Medulla oblongata (tissue), 1 donor: ENCODE measurements at regions not wholly inside any gene's neighbourhood (a gene's known extent, or its start where the extent isn't known, plus 50 kb on each side); places are given as distances from the start of the nearest gene placed in this dataset.

ENCODE experiments used
- DNase-seq: peaks from one replicate; pipeline ENCODE4 v3.0.0-alpha.2; 2015; ENCODE audit errors: extremely low spot score

- no peak for DNase-seq
These were observed 471.5 kb downstream of the ZNF608 start for GRCh38 chr5:124274949-124275348.

- DNase-seq, result no peak
These were observed 481.9 kb downstream of the ZNF608 start for GRCh38 chr5:124264499-124264898.

DNA sequence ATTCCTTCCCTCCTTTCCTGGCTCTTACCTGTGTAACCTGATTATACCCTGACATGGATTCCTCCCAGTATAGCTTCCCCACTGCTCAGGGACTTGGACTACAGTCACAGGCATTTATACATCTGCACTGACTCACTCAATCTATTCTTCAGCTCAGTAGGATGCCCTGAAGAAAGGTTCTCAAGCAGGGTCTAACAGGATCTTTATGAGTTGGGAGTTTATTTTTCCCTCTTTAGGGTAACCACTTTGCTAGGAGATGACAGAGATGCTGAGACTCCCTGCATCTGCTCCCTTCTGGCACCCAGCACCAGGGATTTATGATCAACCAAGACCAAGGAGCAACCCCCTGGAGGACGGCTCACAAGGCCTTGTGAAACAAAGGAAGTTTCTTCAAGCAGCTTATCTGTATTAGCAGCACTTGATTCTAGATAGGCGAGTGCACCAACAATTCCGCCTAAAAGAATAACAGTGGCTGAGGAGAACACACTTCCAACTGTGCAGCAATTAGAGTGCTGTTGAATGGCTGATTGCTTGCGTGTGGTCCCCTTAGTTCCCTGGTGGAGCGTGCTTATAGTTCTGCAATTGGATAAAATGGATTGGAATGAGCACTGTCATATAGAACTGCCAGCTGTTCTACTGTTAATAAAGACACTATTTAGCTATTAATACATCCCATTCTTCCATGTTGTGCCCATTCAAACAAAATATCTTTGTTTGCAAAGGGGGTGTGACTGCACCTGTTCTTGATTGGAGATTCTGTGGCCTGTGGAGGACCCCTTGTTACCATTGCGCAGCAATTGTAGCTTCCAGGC lies 482.6 kb downstream of the ZNF608 start:
- DNase-seq, result peak; percentile 73

GRCh38 chr5:124262991-124263571 lies 483.4 kb downstream of the ZNF608 start:
- peak; percentile 14 for DNase-seq

GRCh38 chr5:124262470-124262869 lies 484.0 kb downstream of the ZNF608 start:
- DNase-seq, result peak; percentile 25

DNA sequence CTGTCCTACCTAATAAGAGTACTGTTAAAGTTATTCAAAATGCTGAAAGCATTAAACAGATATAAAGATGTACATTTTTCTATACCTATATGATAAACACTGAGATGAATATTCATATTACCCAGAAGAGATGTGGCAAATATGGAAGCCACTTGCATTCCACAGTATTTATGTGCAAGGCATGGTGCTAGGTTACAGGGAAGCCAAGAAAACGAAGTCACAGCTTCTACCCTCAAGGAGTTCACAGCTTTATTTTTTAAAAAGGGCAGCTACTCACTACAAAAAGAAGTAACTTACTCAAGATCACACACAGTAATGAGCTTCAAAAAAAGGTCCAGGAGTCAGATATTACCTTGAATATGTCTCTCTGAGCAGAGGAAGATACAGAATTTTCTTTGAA lies 484.6 kb downstream of the ZNF608 start:
- no peak for DNase-seq

GRCh38 chr5:124260921-124261515 lies 485.4 kb downstream of the ZNF608 start:
- no peak for DNase-seq

DNA sequence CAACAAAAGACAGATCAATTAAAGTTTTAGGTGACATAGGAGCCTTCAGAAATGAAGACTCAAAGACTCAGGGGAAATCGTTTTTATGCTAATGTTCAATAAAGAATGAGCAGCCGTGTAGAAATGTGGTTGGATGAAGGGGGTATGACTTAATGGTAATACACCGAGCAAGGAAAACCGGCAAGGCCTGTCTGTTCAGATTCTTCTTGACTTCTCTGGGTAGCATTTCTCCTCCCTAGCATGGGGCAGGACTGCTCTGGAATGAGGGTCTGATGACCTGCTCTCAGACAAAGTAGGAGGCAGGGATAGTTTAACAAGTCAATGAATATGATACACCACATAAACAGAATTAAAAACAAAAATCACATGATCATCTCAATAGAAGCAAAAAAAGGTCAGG lies 487.4 kb downstream of the ZNF608 start:
- no peak for DNase-seq

DNA sequence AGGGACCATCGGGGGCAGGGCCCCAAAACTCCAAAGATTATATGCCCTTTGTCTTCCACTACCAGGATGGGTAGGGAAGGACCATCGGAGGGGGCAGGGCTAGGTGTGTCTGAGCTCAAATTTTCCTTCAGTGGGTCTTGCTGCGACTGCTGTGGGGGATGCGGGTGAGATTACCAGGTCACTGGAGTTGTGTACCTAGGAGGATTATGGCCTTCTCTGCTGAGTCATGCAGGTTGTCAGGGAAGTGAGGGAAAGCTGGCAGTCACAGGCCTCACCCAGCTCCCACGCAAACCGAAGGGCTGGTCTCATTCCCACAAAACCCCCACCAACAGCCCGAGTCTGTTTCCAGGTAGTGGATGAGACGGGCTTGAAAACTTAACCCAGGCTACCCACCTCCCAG lies 489.4 kb downstream of the ZNF608 start:
- DNase-seq, result no peak

- DNase-seq, result peak; percentile 51
These were observed 493.1 kb downstream of the ZNF608 start for GRCh38 chr5:124253203-124253810.

DNA sequence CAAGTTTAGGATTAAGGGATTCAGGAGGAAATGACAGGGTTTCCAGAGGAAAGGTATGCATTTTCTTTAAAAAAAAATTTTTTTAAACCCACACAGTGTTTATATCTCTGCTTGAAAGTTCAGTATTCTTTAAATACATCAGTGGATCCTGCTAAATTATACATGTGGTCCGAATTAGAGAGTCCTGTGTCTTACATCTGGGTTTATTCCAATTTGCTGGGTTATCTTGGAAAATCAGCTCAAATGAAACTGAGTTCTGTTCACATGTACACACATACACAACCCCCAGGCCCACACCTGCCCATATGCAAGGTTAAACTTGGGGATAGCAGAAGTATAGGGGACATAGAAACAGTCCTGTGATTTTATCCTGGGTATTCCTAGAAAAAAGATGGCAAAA lies 493.7 kb downstream of the ZNF608 start:
- DNase-seq, result peak; percentile 17

DNA sequence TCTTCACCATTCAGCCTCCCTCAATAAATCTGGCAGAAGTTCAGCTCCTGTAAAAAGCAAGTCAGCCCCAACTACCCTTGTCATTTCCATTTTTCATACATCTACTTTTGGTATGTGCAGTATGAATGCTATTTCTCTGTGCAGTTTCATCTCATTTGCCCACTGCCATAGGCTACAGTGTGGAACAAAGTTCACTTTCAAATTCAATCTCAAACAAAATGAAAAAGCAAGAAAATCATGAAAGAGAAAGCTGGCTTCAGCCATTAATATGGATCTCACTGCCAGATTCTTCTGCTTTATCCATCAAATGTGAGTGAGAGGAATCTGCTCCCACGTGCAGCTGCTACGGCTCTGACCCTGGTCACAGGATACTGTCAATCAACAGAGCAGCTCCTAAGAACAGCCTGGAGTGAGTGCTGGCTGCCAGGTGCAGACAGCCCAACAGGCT lies 494.2 kb downstream of the ZNF608 start:
- peak; percentile 36 for DNase-seq

GRCh38 chr5:124245276-124245675 lies 501.2 kb downstream of the ZNF608 start:
- DNase-seq, result no peak

GRCh38 chr5:124240732-124241131 lies 505.7 kb downstream of the ZNF608 start:
- no peak for DNase-seq

DNA sequence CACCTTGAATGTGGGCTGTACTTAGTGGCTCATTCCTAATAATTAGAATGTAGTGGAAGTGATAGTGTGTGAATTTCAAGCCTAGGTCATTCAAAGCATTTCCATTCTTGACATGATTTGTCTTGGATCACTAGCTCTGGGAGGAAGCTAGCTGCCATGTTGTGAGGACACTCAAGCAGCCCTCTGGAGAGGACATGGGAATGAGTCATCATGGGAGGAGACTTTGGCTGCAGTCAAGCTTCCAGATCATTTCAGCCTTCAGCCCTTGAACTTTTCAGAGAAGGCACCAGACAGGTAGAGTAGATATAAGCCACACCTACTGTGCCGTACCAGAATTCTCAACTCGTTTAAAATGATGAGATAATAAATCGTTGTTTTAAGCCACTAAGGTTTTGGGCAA lies 506.9 kb downstream of the ZNF608 start:
- no peak for DNase-seq

GRCh38 chr5:124238350-124238749 lies 508.1 kb downstream of the ZNF608 start:
- no peak for DNase-seq

DNA sequence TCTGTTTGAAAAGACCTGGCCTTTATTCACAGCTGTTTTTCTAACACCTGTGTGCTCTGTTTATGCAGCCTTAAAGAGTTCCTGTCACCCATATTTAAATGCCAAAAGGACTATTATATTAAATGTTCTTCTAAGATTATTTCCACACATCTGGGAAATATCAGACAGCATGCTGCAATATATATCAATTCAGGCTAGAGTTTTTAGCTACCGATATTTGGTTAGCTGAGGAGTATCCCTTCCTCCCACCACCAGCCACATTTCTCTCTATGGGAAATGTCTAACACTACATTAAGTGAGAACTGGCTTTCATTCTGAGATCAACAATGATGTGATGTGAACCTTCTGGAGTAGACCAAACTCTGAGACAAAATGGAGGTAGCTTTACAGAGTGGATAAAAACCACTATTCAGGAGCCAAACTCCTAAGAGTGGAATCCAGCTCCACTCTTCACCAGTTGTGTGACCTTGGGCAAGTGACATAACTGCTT lies 509.2 kb downstream of the ZNF608 start:
- no peak for DNase-seq

DNA sequence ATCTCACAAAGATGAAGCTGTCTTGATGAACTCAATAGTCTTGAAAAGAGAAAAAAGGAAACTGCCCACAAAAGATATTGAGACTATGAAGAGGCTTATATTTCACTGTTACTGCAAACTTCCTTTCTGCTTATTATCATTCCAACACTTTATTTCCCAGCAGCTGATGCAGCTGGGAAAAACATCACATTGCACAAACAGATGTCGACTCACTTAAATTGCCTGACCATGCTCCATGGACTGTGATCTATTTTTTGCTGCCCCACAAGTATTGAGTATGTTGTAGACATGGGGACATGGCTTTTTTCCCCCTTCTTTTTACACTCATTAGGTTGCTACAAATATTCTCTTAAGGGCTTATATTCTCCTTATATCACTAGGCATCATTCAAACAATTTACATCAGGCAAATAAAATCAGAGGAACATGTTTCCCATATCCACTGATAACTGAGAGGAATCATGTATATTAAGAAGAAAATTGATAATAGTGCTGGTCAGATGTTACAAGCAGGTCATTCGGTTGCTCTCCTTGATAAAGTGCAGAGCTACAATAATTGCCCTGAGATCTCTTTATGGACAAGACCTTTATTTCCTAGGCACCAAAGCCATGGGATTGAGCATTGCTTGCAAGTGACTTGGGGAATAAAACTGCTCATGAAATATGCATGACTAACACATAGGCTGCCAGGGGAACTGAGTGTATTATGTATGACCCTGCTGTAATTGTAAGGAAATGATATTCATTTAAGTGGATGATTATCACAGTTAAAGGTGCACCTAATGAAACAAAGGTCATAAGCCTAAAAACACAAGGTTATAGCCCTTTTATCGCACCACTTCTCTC lies 509.9 kb downstream of the ZNF608 start:
- DNase-seq, result peak; percentile 45

- peak; percentile 42 for DNase-seq
These were observed 510.9 kb downstream of the ZNF608 start for GRCh38 chr5:124235576-124235975.

DNA sequence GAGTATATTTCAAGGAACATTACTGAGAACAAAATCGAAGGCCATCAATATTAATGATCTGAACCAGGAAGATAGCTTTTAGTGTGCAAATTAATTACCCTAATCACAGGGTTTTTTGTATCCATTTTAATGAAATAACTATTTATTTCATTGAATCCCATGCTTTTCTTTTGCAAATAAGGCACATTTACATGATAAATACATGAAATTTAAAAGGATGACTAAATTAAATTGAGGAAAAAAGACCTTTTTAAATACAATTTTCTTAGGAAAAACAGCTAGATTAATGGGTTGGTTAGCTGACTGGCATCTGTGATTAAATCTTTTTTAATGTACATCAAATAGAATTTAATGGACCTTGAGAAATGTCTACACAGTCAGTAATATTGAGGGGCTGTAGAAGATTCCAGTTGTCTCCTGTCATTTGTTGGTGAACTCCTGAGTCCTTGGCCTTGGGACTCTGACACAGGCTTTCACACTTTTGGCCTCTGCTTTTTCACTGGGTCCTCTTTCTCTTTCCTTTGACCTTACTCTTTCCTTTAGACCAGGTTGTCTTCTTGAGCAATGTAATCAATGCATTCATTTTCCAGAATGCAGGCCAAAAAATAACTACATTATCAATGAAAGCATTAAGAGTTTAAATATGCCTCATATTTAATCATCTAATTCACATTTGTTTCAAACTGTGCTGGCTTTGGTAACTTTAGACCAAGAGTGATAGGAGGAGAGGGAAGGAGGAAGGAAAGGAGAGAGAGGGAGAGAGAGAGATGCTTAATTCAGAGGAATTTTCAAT lies 511.5 kb downstream of the ZNF608 start:
- peak; percentile 57 for DNase-seq
